Nephron (organoid): ENCODE measurements at regions not wholly inside any gene's neighbourhood (a gene's known extent, or its start where the extent isn't known, plus 50 kb on each side); places are given as distances from the start of the nearest gene placed in this dataset.

Source experiments
- H3K27ac Mint-ChIP-seq, 3 experiments: 2 replicates each; pipeline ENCODE4 v1.8.0; 2020; ENCODE audit warnings: mixed read lengths in 3 of 3, mild to moderate bottlenecking in 2 of 3, moderate library complexity in 1 of 3
- H3K27me3 Mint-ChIP-seq: 2 replicates; pipeline ENCODE4 v1.8.0; 2021; ENCODE audit warnings: low read depth, mild to moderate bottlenecking, moderate library complexity, mixed read lengths
- H3K36me3 Mint-ChIP-seq: 2 replicates; pipeline ENCODE4 v1.8.0; 2020; ENCODE audit warnings: low read depth, mixed read lengths
- H3K4me1 Mint-ChIP-seq: 2 replicates; pipeline ENCODE4 v1.8.0; 2020; ENCODE audit warnings: mixed read lengths
- H3K4me3 Mint-ChIP-seq, 3 experiments: 2 replicates each; pipeline ENCODE4 v1.8.0; 2020; ENCODE audit warnings: mild to moderate bottlenecking in 3 of 3, mixed read lengths in 3 of 3, moderate library complexity in 2 of 3
- H3K9me3 Mint-ChIP-seq: 2 replicates; pipeline ENCODE4 v1.8.0; 2020; ENCODE audit warnings: mixed read lengths
- CTCF ChIP-seq, 3 experiments: fragments of 200-600 bp; sonication (generic); IDR thresholded peaks; one replicate each; pipeline ENCODE4 v1.5.0; 2021; ENCODE audit warnings: antibody characterized with exemption in 3 of 3; ENCODE audit not compliant: unreplicated experiment in 3 of 3

- no peak overlapping the region for H3K27ac Mint-ChIP-seq
- no peaks in the 10 kb centered on the region for H3K36me3 Mint-ChIP-seq
- no peak for TF ChIP-seq CTCF (IDR thresholded peaks at IDR 0.05; ENCODE audit: unreplicated experiment in 3 of 3)
- H3K4me1 Mint-ChIP-seq = no peaks in the 10 kb centered on the region
- no peak overlapping the region for H3K4me3 Mint-ChIP-seq
- H3K27me3 Mint-ChIP-seq = no peaks in the 10 kb centered on the region
- H3K9me3 Mint-ChIP-seq = peaks cover 7% of the 10 kb centered on the region
Observed at GRCh38 chr18:38984968-38985367, 1419.4 kb upstream of the CELF4 start.

- Mint-ChIP-seq H3K9me3 (peaks cover 6% of the 10 kb centered on the region), H3K27ac (no peak overlapping the region), H3K4me3 (no peak overlapping the region), H3K36me3 (no peaks in the 10 kb centered on the region), H3K27me3 (no peaks in the 10 kb centered on the region), H3K4me1 (no peaks in the 10 kb centered on the region)
- no peak for TF ChIP-seq CTCF (IDR thresholded peaks at IDR 0.05; ENCODE audit: unreplicated experiment in 3 of 3)
Observed at GRCh38 chr18:38982072-38982471, 1416.5 kb upstream of the CELF4 start.

- no peak overlapping the region for H3K4me3 Mint-ChIP-seq
- peaks cover 4% of the 10 kb centered on the region for H3K9me3 Mint-ChIP-seq
- H3K36me3 Mint-ChIP-seq = no peaks in the 10 kb centered on the region
- no peak overlapping the region for H3K27ac Mint-ChIP-seq
- H3K27me3 Mint-ChIP-seq = no peaks in the 10 kb centered on the region
- no peak for TF ChIP-seq CTCF (IDR thresholded peaks at IDR 0.05; ENCODE audit: unreplicated experiment in 3 of 3)
- no peaks in the 10 kb centered on the region for H3K4me1 Mint-ChIP-seq
Observed at GRCh38 chr18:38981389-38981788, 1415.8 kb upstream of the CELF4 start.

GRCh38 chr18:38980420-38980819, 1414.8 kb upstream of the CELF4 start:
- no peaks in the 10 kb centered on the region for H3K27me3 Mint-ChIP-seq
- no peak for TF ChIP-seq CTCF (IDR thresholded peaks at IDR 0.05; ENCODE audit: unreplicated experiment in 3 of 3)
- H3K4me3 Mint-ChIP-seq = no peak overlapping the region
- H3K27ac Mint-ChIP-seq = no peak overlapping the region
- no peaks in the 10 kb centered on the region for H3K4me1 Mint-ChIP-seq
- H3K9me3 Mint-ChIP-seq = peaks cover 3% of the 10 kb centered on the region
- no peaks in the 10 kb centered on the region for H3K36me3 Mint-ChIP-seq

- Mint-ChIP-seq H3K9me3 (peaks cover 6% of the 10 kb centered on the region), H3K36me3 (no peaks in the 10 kb centered on the region), H3K27ac (no peak overlapping the region), H3K4me3 (no peak overlapping the region), H3K27me3 (no peaks in the 10 kb centered on the region), H3K4me1 (no peaks in the 10 kb centered on the region)
- no peak for TF ChIP-seq CTCF (IDR thresholded peaks at IDR 0.05; ENCODE audit: unreplicated experiment in 3 of 3)
Observed at GRCh38 chr18:38972571-38972970, 1407.0 kb upstream of the CELF4 start.

- TF ChIP-seq CTCF (IDR thresholded peaks at IDR 0.05; ENCODE audit: unreplicated experiment in 3 of 3) = no peak
- no peak overlapping the region for H3K4me3 Mint-ChIP-seq
- no peak overlapping the region for H3K27ac Mint-ChIP-seq
- H3K4me1 Mint-ChIP-seq = no peaks in the 10 kb centered on the region
- H3K9me3 Mint-ChIP-seq = peaks cover 6% of the 10 kb centered on the region
- no peaks in the 10 kb centered on the region for H3K27me3 Mint-ChIP-seq
- no peaks in the 10 kb centered on the region for H3K36me3 Mint-ChIP-seq
Observed at GRCh38 chr18:38971881-38972280, 1406.3 kb upstream of the CELF4 start.
